Superior temporal gyrus (tissue), 1 donor: ENCODE measurements at regions not wholly inside any gene's neighbourhood (a gene's known extent, or its start where the extent isn't known, plus 50 kb on each side); places are given as distances from the start of the nearest gene placed in this dataset.
"Not testable (repeated sequence)": the region's sequence is repeated elsewhere in the genome, so short reads cannot be mapped to it uniquely, and the experiment has no call there.

ENCODE experiments used
- DNase-seq: peaks from one replicate; pipeline ENCODE4 v3.0.0-alpha.2; 2016; ENCODE audit errors: extremely low spot score

- DNase-seq = no peak
These were observed 256.3 kb upstream of the IRF2BP2 start for GRCh38 chr1:234866007-234866866.

GRCh38 chr1:234865171-234866006 lies 255.4 kb upstream of the IRF2BP2 start:
- DNase-seq = no peak

GRCh38 chr1:234864116-234864515 lies 254.1 kb upstream of the IRF2BP2 start:
- DNase-seq = no peak

GRCh38 chr1:234863551-234863971 lies 253.6 kb upstream of the IRF2BP2 start:
- DNase-seq = no peak

- DNase-seq = peak; percentile 78
These were observed 253.1 kb upstream of the IRF2BP2 start for GRCh38 chr1:234862944-234863515.

DNA sequence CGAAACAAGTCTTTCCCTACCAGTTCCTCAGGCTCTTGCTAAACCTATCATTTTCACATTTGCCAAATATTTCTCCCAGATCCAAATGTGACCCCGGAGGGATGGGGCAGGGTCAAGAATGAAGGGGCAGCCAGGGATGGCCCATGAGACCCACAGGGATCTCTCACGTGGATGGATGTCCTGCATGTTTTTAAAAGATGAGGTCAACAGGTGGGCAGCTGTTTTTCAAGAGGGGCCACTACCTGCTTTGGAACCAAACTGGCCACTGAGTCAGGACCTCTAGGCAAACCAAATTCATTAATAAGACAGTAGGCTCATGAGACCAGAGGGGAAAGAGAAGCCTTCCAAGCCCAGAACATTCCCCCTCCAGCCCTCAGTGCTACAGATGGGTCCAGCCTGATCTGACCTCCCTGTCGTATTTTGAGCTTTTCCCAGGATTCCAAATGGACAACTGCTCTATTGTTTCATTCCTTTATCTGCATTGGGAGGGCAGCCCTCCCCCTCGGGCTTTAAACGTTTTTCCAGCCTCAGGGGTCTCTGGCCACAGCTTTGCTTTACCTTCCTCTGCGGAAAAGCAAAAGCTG lies 252.5 kb upstream of the IRF2BP2 start:
- no peak for DNase-seq

DNA sequence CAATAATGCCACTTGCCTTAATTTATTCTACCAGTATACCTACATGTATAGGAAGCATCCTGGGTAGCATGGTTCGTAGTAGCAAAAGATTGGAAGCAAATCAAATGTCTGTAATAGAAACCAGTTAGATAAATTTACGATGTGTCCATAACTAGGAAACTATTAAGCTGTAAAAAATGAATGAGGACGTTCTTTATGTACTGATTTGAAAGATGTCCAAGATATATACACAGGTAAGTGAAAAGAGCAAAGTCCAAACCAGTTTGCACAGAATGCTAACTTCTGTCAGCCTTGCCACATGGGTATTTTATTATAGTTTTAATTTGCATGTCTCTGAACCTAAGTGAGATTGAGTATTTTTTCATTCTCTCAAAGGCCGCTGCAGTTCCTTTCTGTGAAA lies 251.8 kb upstream of the IRF2BP2 start:
- no peak for DNase-seq

GRCh38 chr1:234861024-234861620 lies 251.1 kb upstream of the IRF2BP2 start:
- DNase-seq = no peak

DNA sequence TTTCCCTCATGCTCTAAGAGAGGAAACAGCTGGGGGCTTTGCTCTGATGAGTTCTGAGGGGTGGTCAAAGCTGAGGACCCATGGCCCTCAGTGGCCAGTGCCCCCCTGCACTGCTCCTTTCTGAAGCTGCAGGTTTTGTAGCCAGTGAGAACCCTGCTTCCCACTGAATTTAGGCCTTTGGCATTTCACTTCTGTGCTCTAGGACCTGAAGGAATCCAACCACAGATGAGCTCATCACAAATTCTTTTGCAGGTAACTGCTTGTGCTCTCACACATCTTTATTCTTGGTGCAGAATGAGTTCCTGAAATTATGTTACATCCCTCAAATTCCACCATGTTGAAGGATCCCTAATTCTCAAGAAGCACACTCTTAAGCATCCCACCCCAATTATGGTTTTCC lies 248.7 kb upstream of the IRF2BP2 start:
- no peak for DNase-seq

DNA sequence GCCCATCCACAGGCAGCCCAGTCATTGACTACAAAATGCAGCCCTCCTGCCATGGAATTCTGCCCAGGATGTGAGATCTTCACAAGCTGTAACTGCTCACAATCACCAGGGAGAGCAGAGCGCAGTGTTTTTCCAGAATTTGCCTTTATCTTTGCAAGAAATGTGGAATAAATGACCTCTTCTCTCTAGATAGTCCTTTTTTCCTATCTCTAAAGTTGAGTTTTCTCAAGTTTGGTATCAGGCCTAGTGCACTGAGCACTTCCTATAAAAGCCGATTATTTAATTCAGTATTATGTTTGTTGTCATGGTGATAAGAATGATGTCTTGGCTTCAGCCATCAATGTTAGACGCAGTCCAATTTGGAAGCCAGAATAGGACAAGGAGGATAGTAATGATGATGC lies 246.9 kb upstream of the IRF2BP2 start:
- no peak for DNase-seq

- DNase-seq = no peak
These were observed 245.9 kb upstream of the IRF2BP2 start for GRCh38 chr1:234855851-234856250.

DNA sequence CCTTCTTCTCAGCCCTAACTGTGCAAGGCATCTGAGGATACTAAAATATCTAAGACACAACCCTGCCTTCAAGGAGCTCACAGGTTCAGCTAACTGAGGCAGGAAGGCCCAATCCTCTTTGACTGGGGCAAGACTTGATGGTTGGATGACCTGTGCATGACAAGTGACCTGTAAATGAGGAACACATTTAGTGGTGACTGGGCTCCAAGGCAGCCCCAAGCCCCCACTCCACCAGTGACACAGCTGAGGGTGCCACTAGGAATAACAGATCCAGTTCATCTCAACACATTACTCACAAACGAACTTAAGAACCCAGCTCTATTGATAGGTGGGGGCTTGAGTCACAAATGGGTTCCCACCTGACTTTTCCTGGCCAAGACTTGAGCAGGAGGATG lies 244.7 kb upstream of the IRF2BP2 start:
- DNase-seq = no peak

DNA sequence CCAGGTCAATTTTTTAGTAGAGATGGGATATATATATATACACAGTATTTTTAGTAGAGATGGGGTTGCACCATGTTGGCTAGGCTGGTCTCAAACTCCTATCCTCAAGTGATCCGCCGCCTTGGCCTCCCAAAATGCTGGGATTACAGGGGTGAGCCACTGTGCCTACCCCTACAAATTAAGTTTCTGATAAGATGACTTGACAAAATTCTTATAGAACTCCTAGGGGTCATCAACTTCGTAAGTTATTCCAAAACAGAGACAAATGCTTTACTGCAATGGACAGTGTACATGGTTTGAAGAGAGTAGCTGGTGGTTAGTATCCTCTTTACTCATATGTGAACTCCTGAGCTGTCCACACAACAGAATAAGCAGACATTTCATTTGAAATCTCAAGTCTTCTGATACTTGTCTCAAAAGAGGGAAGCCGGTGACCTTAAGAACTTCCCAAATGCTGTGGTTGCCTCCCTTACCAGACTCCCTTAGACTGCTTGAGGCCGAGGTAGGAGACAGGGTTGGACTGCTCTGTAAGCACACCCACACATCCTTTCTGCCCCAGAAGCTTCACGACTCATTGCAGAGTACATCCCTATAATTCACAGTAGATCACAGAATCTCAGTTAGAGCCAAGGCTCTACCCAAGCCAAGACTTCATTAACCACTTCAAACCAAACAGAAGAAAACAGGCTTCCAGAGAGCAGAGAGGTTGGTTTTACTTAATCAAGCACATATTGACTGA lies 244.1 kb upstream of the IRF2BP2 start:
- DNase-seq = no peak

- DNase-seq = no peak
These were observed 242.7 kb upstream of the IRF2BP2 start for GRCh38 chr1:234852659-234853058.

- no peak for DNase-seq
These were observed 241.8 kb upstream of the IRF2BP2 start for GRCh38 chr1:234851450-234852438.

DNA sequence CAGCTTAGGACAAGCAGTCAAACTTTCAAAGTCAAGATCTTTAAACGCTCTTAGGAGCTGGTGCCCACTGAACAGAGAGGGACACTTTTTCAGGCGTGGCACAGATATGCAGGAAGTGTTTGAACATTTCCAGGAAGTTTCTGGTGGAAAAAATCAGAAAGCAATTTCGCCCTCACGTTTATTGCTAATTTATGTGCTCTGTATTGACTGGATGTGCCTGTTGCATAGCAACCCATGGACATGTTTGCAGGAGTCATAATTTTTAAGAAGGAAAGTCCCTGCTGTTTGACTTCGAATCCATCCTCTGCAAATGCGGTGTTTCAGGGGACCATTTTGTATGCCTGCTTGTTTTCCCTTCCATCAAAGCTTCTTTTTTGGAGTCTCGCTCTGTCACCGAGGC lies 239.9 kb upstream of the IRF2BP2 start:
- no peak for DNase-seq

DNA sequence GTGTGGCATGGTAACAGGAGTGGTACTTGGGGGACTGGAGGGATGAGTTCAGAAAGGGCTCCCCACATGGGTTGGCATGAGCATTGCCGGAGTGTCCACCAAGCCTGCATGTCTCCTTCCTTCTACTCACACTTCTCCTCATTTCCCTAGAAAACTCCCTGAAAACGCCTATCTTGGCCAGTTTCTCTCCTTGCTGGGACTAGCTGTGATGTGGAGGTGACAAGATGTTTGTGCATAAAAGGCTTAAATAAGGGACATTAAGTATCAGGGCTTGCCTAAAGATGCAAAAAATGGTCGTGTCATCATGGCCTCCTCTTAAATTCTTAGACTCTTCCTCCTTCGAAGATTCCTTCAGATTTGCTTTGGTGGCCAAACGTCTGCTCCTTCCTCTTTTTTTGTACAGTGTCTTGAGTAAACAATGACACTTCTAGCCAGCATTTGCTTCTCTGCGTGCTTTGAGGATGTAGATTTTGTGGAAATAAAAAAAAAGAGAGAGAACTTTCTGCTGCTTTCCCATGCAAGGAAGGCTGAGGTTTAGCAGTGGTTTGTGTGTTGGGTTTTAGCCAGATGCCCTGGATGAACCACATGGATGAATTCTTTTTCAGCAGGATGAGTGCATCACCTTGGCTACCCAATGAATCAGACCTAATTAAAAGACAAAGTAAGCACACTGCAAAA lies 239.1 kb upstream of the IRF2BP2 start:
- peak; percentile 40 for DNase-seq

GRCh38 chr1:234846813-234847212 lies 236.8 kb upstream of the IRF2BP2 start:
- DNase-seq = not testable (repeated sequence)

DNA sequence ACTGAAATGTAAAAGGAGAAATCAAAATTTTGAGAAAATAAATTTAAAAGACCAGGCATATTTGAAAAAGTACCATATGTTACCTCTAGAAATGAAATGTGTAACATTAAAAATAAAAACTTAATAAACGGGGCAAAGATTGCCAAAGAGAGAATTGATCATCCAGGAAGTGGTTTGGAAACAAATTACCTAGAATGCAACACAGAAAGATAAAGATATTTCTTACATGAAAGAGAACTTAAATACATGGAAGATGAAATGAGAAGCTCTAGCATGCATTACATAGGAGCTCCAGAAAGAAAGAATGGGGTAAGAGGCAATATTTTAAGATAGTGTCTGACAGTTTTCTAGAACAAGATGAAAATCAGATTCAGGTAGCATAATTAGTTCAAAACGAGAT lies 235.9 kb upstream of the IRF2BP2 start:
- no peak for DNase-seq
